ENCODE measurements at regions not wholly inside any gene's neighbourhood (a gene's known extent, or its start where the extent isn't known, plus 50 kb on each side); places are given as distances from the start of the nearest gene placed in this dataset.

DNA sequence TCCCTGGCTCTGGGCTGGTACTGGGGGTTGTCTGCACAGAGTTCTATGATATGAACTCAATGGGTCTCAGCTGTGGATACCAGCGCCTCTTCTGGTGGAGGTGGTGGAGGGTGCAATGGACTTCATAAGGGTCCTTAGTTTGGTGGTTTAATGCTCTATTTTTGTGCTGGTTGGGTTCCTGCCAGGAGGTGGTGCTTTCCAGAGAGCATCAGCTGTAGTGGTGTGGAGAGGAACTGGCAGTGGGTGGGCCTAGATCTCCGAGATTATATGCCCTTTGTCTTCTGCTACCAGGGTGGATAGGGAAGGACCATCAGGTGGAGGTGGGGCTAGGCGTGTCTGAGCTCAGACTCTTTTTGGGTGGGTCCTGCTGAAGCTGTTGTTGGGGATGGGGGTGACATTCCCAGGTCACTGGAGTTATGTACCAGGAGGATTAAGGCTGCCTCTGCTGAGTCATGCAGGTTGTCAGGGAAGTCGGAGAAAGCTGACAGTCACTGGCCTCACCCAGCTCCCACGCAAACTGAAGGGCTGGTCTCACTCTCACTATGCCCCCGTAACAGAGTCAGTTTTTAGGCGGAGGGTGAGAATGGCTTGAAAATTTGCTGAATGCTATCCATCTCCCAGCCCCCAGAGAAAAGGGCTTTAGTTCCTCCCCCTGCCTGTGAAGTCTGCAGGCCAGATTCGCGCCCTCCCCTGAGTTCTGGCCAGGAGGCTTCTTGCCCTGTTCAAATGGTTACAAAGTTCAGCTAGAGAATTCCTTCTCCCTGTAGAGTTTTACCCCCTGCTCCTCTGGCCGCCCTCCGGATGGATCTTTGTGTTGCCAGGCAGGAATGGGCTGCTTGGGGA is 902.9 kb downstream of the LTN1 start:
- Histone ChIP-seq H3K9me3 (ENCODE audit: control insufficient read depth in 4 of 4, insufficient read depth in 3 of 4, low read length in 3 of 4) (no peaks in the 10 kb centered on the region), H3K27ac (ENCODE audit: low read depth in 1 of 2, low read length in 1 of 2) (no peak overlapping the region), H3K36me3 (ENCODE audit: control insufficient read depth in 4 of 4, insufficient read depth in 4 of 4, low read length in 4 of 4) (no peaks in the 10 kb centered on the region), H3K4me1 (ENCODE audit: control insufficient read depth in 5 of 5, insufficient read depth in 5 of 5, low read length in 5 of 5) (peaks cover 0 to 5% (median 0%) of the 10 kb centered on the region in 5 donors), H3K27me3 (ENCODE audit: control insufficient read depth in 3 of 3, insufficient read depth in 3 of 3, low read length in 2 of 3) (no peaks in the 10 kb centered on the region), H3K9ac (ENCODE audit: insufficient read depth in 1 of 2, low read length in 2 of 2) (no peak overlapping the region), H3K4me3 (no peak overlapping the region)
- TF ChIP-seq, protein P1, sequence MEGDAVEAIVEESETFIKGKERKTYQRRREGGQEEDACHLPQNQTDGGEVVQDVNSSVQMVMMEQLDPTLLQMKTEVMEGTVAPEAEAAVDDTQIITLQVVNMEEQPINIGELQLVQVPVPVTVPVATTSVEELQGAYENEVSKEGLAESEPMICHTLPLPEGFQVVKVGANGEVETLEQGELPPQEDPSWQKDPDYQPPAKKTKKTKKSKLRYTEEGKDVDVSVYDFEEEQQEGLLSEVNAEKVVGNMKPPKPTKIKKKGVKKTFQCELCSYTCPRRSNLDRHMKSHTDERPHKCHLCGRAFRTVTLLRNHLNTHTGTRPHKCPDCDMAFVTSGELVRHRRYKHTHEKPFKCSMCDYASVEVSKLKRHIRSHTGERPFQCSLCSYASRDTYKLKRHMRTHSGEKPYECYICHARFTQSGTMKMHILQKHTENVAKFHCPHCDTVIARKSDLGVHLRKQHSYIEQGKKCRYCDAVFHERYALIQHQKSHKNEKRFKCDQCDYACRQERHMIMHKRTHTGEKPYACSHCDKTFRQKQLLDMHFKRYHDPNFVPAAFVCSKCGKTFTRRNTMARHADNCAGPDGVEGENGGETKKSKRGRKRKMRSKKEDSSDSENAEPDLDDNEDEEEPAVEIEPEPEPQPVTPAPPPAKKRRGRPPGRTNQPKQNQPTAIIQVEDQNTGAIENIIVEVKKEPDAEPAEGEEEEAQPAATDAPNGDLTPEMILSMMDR (IDR thresholded peaks at IDR 0.05; ENCODE audit: control extremely low read depth, extremely low read depth), result no peak
- ATAC-seq (ENCODE audit: insufficient read depth, low FRiP score), result no peak
- 78 to 89% methylated on average over 11 of the region's 11 CpGs for WGBS, 2 donors
- DNase-seq, result no peak

DNA sequence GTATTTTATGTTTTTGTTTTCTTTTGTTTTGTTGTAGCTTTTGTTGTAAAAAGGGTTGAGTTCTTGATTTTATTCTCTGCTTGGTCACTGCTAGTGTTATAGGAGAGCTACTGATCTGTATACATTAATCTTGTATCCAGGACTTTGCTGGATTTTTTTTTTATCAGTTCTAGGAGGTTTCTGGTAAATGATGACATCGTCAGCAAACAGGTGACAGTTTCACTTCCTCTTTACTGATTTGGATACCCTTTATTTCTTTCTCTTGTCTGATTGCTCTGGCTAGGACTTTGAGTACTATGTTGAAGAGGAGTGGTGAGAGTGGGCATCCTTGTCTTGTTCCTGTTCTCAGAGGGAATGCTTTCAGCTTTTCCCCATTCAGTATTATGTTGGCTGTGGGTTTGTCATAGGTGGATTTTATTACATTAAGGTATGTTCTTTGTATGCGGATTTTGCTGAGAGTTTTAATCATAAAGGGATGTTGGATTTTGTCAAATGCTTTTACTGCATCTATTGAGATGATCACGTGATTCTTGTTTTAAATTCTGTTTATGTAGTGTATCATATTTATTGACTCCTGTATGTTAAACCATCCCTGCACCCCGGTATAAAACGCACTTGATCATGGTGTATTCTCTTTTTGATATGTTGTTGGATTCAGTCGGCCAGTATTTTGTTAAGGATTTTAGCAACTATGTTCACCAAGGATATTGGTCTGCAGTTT is 905.7 kb downstream of the LTN1 start:
- H3K27me3 ChIP-seq (ENCODE audit: control insufficient read depth in 3 of 3, insufficient read depth in 3 of 3, low read length in 2 of 3), result no peaks in the 10 kb centered on the region
- TF ChIP-seq, protein P1 (IDR thresholded peaks at IDR 0.05; ENCODE audit: control extremely low read depth, extremely low read depth), result no peak
- H3K9me3 ChIP-seq (ENCODE audit: control insufficient read depth in 4 of 4, insufficient read depth in 3 of 4, low read length in 3 of 4), result no peaks in the 10 kb centered on the region
- ATAC-seq (ENCODE audit: insufficient read depth, low FRiP score), result no peak
- H3K27ac ChIP-seq (ENCODE audit: low read depth in 1 of 2, low read length in 1 of 2), result no peak overlapping the region
- H3K4me1 ChIP-seq (ENCODE audit: control insufficient read depth in 5 of 5, insufficient read depth in 5 of 5, low read length in 5 of 5), result peaks cover 0 to 5% (median 0%) of the 10 kb centered on the region in 5 donors
- WGBS, 2 donors, result 95 to 96% methylated on average over 6 of the region's 6 CpGs
- DNase-seq, result no peak
- H3K9ac ChIP-seq (ENCODE audit: insufficient read depth in 1 of 2, low read length in 2 of 2), result no peak overlapping the region
- no peaks in the 10 kb centered on the region for H3K36me3 ChIP-seq (ENCODE audit: control insufficient read depth in 4 of 4, insufficient read depth in 4 of 4, low read length in 4 of 4)
- no peak overlapping the region for H3K4me3 ChIP-seq

DNA sequence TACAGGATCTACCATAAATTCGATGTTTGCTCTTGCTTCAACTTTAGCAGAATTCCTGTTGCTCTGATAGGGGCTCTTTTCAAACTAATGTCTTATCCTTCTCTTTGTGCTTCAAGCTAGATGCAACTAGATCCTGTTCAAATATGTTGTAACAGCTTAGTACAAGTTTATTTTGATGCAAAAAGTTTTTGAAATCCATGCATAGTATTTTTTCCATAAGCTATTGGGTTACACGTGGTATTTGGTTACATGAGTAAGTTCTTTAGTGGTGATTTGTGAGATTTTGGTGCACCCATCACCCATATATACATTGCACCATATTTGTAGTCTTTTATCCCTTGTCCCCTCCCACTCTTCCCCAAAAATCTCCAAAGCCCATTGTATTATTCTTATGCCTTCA is 907.7 kb downstream of the LTN1 start:
- DNase-seq, result no peak
- Histone ChIP-seq H3K9ac (ENCODE audit: insufficient read depth in 1 of 2, low read length in 2 of 2) (no peak overlapping the region), H3K27me3 (ENCODE audit: control insufficient read depth in 3 of 3, insufficient read depth in 3 of 3, low read length in 2 of 3) (no peaks in the 10 kb centered on the region), H3K36me3 (ENCODE audit: control insufficient read depth in 4 of 4, insufficient read depth in 4 of 4, low read length in 4 of 4) (no peaks in the 10 kb centered on the region), H3K27ac (ENCODE audit: low read depth in 1 of 2, low read length in 1 of 2) (no peak overlapping the region), H3K9me3 (ENCODE audit: control insufficient read depth in 4 of 4, insufficient read depth in 3 of 4, low read length in 3 of 4) (no peaks in the 10 kb centered on the region), H3K4me3 (no peak overlapping the region), H3K4me1 (ENCODE audit: control insufficient read depth in 5 of 5, insufficient read depth in 5 of 5, low read length in 5 of 5) (no peaks in the 10 kb centered on the region)
- WGBS, 2 donors, result 51 to 82% methylated on average over 2 of the region's 2 CpGs
- TF ChIP-seq, protein P1 (IDR thresholded peaks at IDR 0.05; ENCODE audit: control extremely low read depth, extremely low read depth), result no peak
- no peak for ATAC-seq (ENCODE audit: insufficient read depth, low FRiP score)

Data from lung (tissue), 11 donors.